ENCODE measurements at regions not wholly inside any gene's neighbourhood (a gene's known extent, or its start where the extent isn't known, plus 50 kb on each side); places are given as distances from the start of the nearest gene placed in this dataset.
A peak's percentile ranks its signal among the peaks of the same experiment; 100 is the strongest.
"Not testable (repeated sequence)": the region's sequence is repeated elsewhere in the genome, so short reads cannot be mapped to it uniquely, and the experiment has no call there.

DNA sequence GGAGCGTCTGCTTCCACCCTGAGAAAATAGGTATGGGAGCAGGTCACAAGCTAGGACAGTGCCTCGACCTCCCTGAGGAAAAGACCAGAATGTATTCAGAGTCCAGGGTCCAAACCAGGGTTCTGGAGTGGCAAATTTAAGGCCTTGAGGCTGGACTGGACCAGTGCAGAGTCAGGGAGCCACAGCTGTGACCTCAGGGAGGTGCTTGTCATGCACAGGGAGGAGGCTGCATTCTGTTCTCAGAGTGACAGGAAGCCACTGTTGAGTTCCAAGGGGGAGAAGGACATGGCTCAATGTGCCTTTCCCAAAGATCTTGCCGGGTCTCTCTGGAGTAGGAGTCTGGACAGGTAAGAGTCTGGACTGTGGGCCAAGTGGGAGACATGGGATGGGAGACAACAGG is 254.0 kb downstream of the BCL2L11 start:
- H3K27ac ChIP-seq (ENCODE audit: insufficient read depth, low read depth, low read length); H3K36me3 ChIP-seq (ENCODE audit: control insufficient read depth in 2 of 2, extremely low read depth in 1 of 2, insufficient read depth in 2 of 2, low read length in 2 of 2); FAIRE-seq; intact Hi-C loops (cut with micrococcal nuclease); CTCF ChIA-PET; H3K9me3 ChIP-seq (replicated peaks; ENCODE audit: control insufficient read depth, insufficient read depth, low read length); H3K4me1 ChIP-seq (ENCODE audit: control insufficient read depth, extremely low read depth, insufficient read depth, low read length); dilution Hi-C loops (cut with MboI; ENCODE audit: extremely low pct_ligation_motif_present, low sequenced_read_pairs); POLR2A ChIA-PET; H3K4me3 ChIP-seq (replicated peaks in 1 of 3; ENCODE audit: insufficient read depth in 1 of 3, low read depth in 1 of 3, low read length in 3 of 3); H3K9me1 ChIP-seq (replicated peaks; ENCODE audit: control insufficient read depth, extremely low read depth, insufficient read depth, low read length); BruUV-seq (replicated peaks); H3K9ac ChIP-seq (replicated peaks; ENCODE audit: extremely low read depth, insufficient read depth, low read length); H3K79me2 ChIP-seq (ENCODE audit: control insufficient read depth, insufficient read depth, low read length); H2AFZ ChIP-seq (ENCODE audit: low read depth, low read length); H3K4me2 ChIP-seq (ENCODE audit: insufficient read depth, low read length); H4K20me1 ChIP-seq (replicated peaks; ENCODE audit: control insufficient read depth, extremely low read depth, insufficient read depth, low read length); H3K27me3 ChIP-seq (ENCODE audit: control insufficient read depth in 2 of 2, insufficient read depth in 2 of 2, low read length in 2 of 2); DNase-seq (ENCODE audit: low read depth, low spot score): not testable (repeated sequence)

GRCh38 chr2:111375320-111375883 is 254.7 kb downstream of the BCL2L11 start:
- H3K27ac ChIP-seq (ENCODE audit: insufficient read depth, low read depth, low read length); FAIRE-seq; dilution Hi-C loops (cut with MboI; ENCODE audit: extremely low pct_ligation_motif_present, low sequenced_read_pairs); DNase-seq (ENCODE audit: low read depth, low spot score); POLR2A ChIA-PET; H3K27me3 ChIP-seq (ENCODE audit: control insufficient read depth in 2 of 2, insufficient read depth in 2 of 2, low read length in 2 of 2); CTCF ChIA-PET; H2AFZ ChIP-seq (ENCODE audit: low read depth, low read length); H3K9ac ChIP-seq (replicated peaks; ENCODE audit: extremely low read depth, insufficient read depth, low read length); H3K9me1 ChIP-seq (replicated peaks; ENCODE audit: control insufficient read depth, extremely low read depth, insufficient read depth, low read length); H3K79me2 ChIP-seq (ENCODE audit: control insufficient read depth, insufficient read depth, low read length); H3K4me2 ChIP-seq (ENCODE audit: insufficient read depth, low read length); intact Hi-C loops (cut with micrococcal nuclease); BruUV-seq (replicated peaks); H3K36me3 ChIP-seq (ENCODE audit: control insufficient read depth in 2 of 2, extremely low read depth in 1 of 2, insufficient read depth in 2 of 2, low read length in 2 of 2); H4K20me1 ChIP-seq (replicated peaks; ENCODE audit: control insufficient read depth, extremely low read depth, insufficient read depth, low read length); H3K4me1 ChIP-seq (ENCODE audit: control insufficient read depth, extremely low read depth, insufficient read depth, low read length); H3K9me3 ChIP-seq (replicated peaks; ENCODE audit: control insufficient read depth, insufficient read depth, low read length); H3K4me3 ChIP-seq (replicated peaks in 1 of 3; ENCODE audit: insufficient read depth in 1 of 3, low read depth in 1 of 3, low read length in 3 of 3): not testable (repeated sequence)

- not testable (repeated sequence) for FAIRE-seq
These were observed 255.7 kb downstream of the BCL2L11 start for GRCh38 chr2:111376272-111376970.

DNA sequence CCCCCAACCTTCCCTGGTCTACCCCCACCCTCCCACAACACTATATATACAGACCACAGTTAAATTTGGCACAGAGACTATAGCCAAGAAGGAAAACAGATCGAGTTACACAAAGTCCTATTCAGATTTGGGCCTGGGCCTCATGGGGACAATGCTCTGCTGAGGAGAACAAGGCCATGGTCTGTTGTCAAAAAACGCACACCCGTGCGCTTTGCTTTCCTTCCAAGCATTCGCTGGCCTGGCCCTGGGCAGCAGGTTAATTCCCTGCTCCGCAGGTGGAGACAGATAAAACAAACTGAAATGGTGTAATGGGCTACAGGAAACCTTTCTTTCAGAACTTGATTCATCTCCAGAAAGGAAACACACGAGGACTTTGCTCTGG is 256.2 kb downstream of the BCL2L11 start:
- intact Hi-C loops (cut with micrococcal nuclease); H3K4me3 ChIP-seq (replicated peaks in 1 of 3; ENCODE audit: insufficient read depth in 1 of 3, low read depth in 1 of 3, low read length in 3 of 3); H3K79me2 ChIP-seq (ENCODE audit: control insufficient read depth, insufficient read depth, low read length); H3K36me3 ChIP-seq (ENCODE audit: control insufficient read depth in 2 of 2, extremely low read depth in 1 of 2, insufficient read depth in 2 of 2, low read length in 2 of 2); H3K4me2 ChIP-seq (ENCODE audit: insufficient read depth, low read length); H4K20me1 ChIP-seq (replicated peaks; ENCODE audit: control insufficient read depth, extremely low read depth, insufficient read depth, low read length); dilution Hi-C loops (cut with MboI; ENCODE audit: extremely low pct_ligation_motif_present, low sequenced_read_pairs); H3K4me1 ChIP-seq (ENCODE audit: control insufficient read depth, extremely low read depth, insufficient read depth, low read length); H3K9me3 ChIP-seq (replicated peaks; ENCODE audit: control insufficient read depth, insufficient read depth, low read length); POLR2A ChIA-PET; H3K9me1 ChIP-seq (replicated peaks; ENCODE audit: control insufficient read depth, extremely low read depth, insufficient read depth, low read length); CTCF ChIA-PET; H2AFZ ChIP-seq (ENCODE audit: low read depth, low read length); H3K9ac ChIP-seq (replicated peaks; ENCODE audit: extremely low read depth, insufficient read depth, low read length); H3K27me3 ChIP-seq (ENCODE audit: control insufficient read depth in 2 of 2, insufficient read depth in 2 of 2, low read length in 2 of 2); H3K27ac ChIP-seq (ENCODE audit: insufficient read depth, low read depth, low read length); BruUV-seq (replicated peaks): not testable (repeated sequence)
- FAIRE-seq (peak; percentile 42), DNase-seq (ENCODE audit: low read depth, low spot score) (peak; percentile 72)

More at GRCh38 chr2:111376272-111376970, 255.7 kb downstream of the BCL2L11 start:
- H3K27me3 ChIP-seq (ENCODE audit: control insufficient read depth in 2 of 2, insufficient read depth in 2 of 2, low read length in 2 of 2); H3K27ac ChIP-seq (ENCODE audit: insufficient read depth, low read depth, low read length); H3K9me3 ChIP-seq (replicated peaks; ENCODE audit: control insufficient read depth, insufficient read depth, low read length); CTCF ChIA-PET; BruUV-seq (replicated peaks); H2AFZ ChIP-seq (ENCODE audit: low read depth, low read length); POLR2A ChIA-PET; H3K4me2 ChIP-seq (ENCODE audit: insufficient read depth, low read length); H3K36me3 ChIP-seq (ENCODE audit: control insufficient read depth in 2 of 2, extremely low read depth in 1 of 2, insufficient read depth in 2 of 2, low read length in 2 of 2); H3K79me2 ChIP-seq (ENCODE audit: control insufficient read depth, insufficient read depth, low read length); H3K4me3 ChIP-seq (replicated peaks in 1 of 3; ENCODE audit: insufficient read depth in 1 of 3, low read depth in 1 of 3, low read length in 3 of 3); H4K20me1 ChIP-seq (replicated peaks; ENCODE audit: control insufficient read depth, extremely low read depth, insufficient read depth, low read length); H3K9ac ChIP-seq (replicated peaks; ENCODE audit: extremely low read depth, insufficient read depth, low read length); intact Hi-C loops (cut with micrococcal nuclease); H3K4me1 ChIP-seq (ENCODE audit: control insufficient read depth, extremely low read depth, insufficient read depth, low read length); dilution Hi-C loops (cut with MboI; ENCODE audit: extremely low pct_ligation_motif_present, low sequenced_read_pairs); DNase-seq (ENCODE audit: low read depth, low spot score); H3K9me1 ChIP-seq (replicated peaks; ENCODE audit: control insufficient read depth, extremely low read depth, insufficient read depth, low read length): not testable (repeated sequence)
